CD4-positive, CD25-positive, alpha-beta regulatory T cell (primary cell): ENCODE measurements at regions not wholly inside any gene's neighbourhood (a gene's known extent, or its start where the extent isn't known, plus 50 kb on each side); places are given as distances from the start of the nearest gene placed in this dataset.
"Not testable (repeated sequence)": the region's sequence is repeated elsewhere in the genome, so short reads cannot be mapped to it uniquely, and the experiment has no call there.

ENCODE experiments used
- ATAC-seq, 2 donors: fragments of 150-1000 bp; cut with Tn5 transposase; one replicate each; pipeline ENCODE4 v1.10.0; 2021; ENCODE audit warnings: low read depth in 2 of 2, moderate number of reproducible peaks in 2 of 2, moderate library complexity in 1 of 2
- DNase-seq, 3 donors: peaks; one replicate each; pipeline versions ENCODE4 v3.0.0 to v3.0.0-alpha.2; 2012 to 2022; ENCODE audit warnings: mixed read lengths in 1 of 3
- H3K27ac ChIP-seq: one replicate; pipeline ENCODE4 v1.7.0; 2013; ENCODE audit warnings: mild to moderate bottlenecking, low read length; ENCODE audit not compliant: insufficient read depth, poor library complexity, severe bottlenecking
- H3K27me3 ChIP-seq: one replicate; pipeline ENCODE4 v1.7.0; 2013; ENCODE audit warnings: low read length; ENCODE audit not compliant: control insufficient read depth, insufficient read depth
- H3K36me3 ChIP-seq: one replicate; pipeline ENCODE4 v1.7.0; 2013; ENCODE audit warnings: mild to moderate bottlenecking, low read length, moderate library complexity; ENCODE audit not compliant: control insufficient read depth, insufficient read depth
- H3K4me1 ChIP-seq: 2 replicates; pipeline ENCODE4 v1.7.0; 2013; ENCODE audit warnings: mild to moderate bottlenecking, low read length; ENCODE audit not compliant: insufficient read depth, control insufficient read depth, poor library complexity, severe bottlenecking
- H3K4me3 ChIP-seq: one replicate; pipeline ENCODE4 v1.7.0; 2013; ENCODE audit warnings: low read depth, mild to moderate bottlenecking, low read length, moderate library complexity
- H3K9me3 ChIP-seq, 2 experiments: 1 replicate in 1 of 2; 2 replicates in 1 of 2; pipeline ENCODE4 v1.7.0; 2013; ENCODE audit warnings: low read length in 2 of 2, mild to moderate bottlenecking in 1 of 2, moderate library complexity in 1 of 2; ENCODE audit not compliant: control insufficient read depth in 2 of 2
- H3K27ac Mint-ChIP-seq, 3 donors: one replicate each; pipeline ENCODE4 v1.8.0; 2020 to 2022; ENCODE audit warnings: mild to moderate bottlenecking in 3 of 3, mixed read lengths in 3 of 3, moderate library complexity in 2 of 3
- H3K27me3 Mint-ChIP-seq: one replicate; pipeline ENCODE4 v1.8.0; 2022; ENCODE audit warnings: mild to moderate bottlenecking, mixed read lengths
- H3K36me3 Mint-ChIP-seq: one replicate; pipeline ENCODE4 v1.8.0; 2020; ENCODE audit warnings: mixed read lengths
- H3K4me1 Mint-ChIP-seq, 4 donors: one replicate each; pipeline ENCODE4 v1.8.0; 2020 to 2022; ENCODE audit warnings: mixed read lengths in 4 of 4, mild to moderate bottlenecking in 1 of 4
- H3K4me3 Mint-ChIP-seq, 4 donors: one replicate each; pipeline ENCODE4 v1.8.0; 2020 to 2022; ENCODE audit warnings: mild to moderate bottlenecking in 4 of 4, mixed read lengths in 4 of 4, moderate library complexity in 3 of 4
- H3K9me3 Mint-ChIP-seq, 7 donors: one replicate each; pipeline ENCODE4 v1.8.0; 2020 to 2022; ENCODE audit warnings: mixed read lengths in 7 of 7, mild to moderate bottlenecking in 3 of 7, moderate library complexity in 2 of 7

GRCh38 chrX:130555757-130556156 is 154.0 kb downstream of the RBMX2 start:
- no peaks in the 10 kb centered on the region for H3K36me3 Mint-ChIP-seq
- H3K4me3 ChIP-seq: no peak overlapping the region
- no peaks in the 10 kb centered on the region for H3K9me3 ChIP-seq
- no peaks in the 10 kb centered on the region for H3K36me3 ChIP-seq
- no peak overlapping the region for H3K4me3 Mint-ChIP-seq
- H3K9me3 Mint-ChIP-seq: peaks cover 0 to 1% (median 0%) of the 10 kb centered on the region in 7 donors
- no peaks in the 10 kb centered on the region for H3K27me3 ChIP-seq
- H3K27me3 Mint-ChIP-seq: peaks cover 4% of the 10 kb centered on the region
- H3K27ac ChIP-seq: no peak overlapping the region
- H3K4me1 ChIP-seq: no peaks in the 10 kb centered on the region
- H3K4me1 Mint-ChIP-seq: no peaks in the 10 kb centered on the region
- DNase-seq (no peak), ATAC-seq (no peak)
- H3K27ac Mint-ChIP-seq: no peak overlapping the region

- peaks cover 0 to 1% (median 0%) of the 10 kb centered on the region in 7 donors for H3K9me3 Mint-ChIP-seq
- no peaks in the 10 kb centered on the region for H3K9me3 ChIP-seq
- ATAC-seq: no peak
Measured at GRCh38 chrX:130556951-130557350, 155.2 kb downstream of the RBMX2 start.

GRCh38 chrX:130560544-130560943 is 158.8 kb downstream of the RBMX2 start:
- H3K36me3 ChIP-seq: no peaks in the 10 kb centered on the region
- DNase-seq: no peak
- H3K27me3 ChIP-seq: no peaks in the 10 kb centered on the region
- H3K4me3 ChIP-seq: no peak overlapping the region
- ATAC-seq: no peak
- Mint-ChIP-seq H3K9me3 (peaks cover 0 to 2% (median 1%) of the 10 kb centered on the region in 7 donors), H3K27ac (no peak overlapping the region), H3K27me3 (peaks cover 5% of the 10 kb centered on the region), H3K36me3 (no peaks in the 10 kb centered on the region), H3K4me3 (no peak overlapping the region), H3K4me1 (no peaks in the 10 kb centered on the region)
- no peak overlapping the region for H3K27ac ChIP-seq
- no peaks in the 10 kb centered on the region for H3K9me3 ChIP-seq
- no peaks in the 10 kb centered on the region for H3K4me1 ChIP-seq

More at GRCh38 chrX:130556951-130557350, 155.2 kb downstream of the RBMX2 start:
- DNase-seq: no peak
- Histone ChIP-seq H3K27ac (no peak overlapping the region), H3K27me3 (no peaks in the 10 kb centered on the region), H3K4me3 (no peak overlapping the region), H3K36me3 (no peaks in the 10 kb centered on the region), H3K4me1 (no peaks in the 10 kb centered on the region)
- Mint-ChIP-seq H3K27me3 (peaks cover 4% of the 10 kb centered on the region), H3K27ac (no peak overlapping the region), H3K4me1 (no peaks in the 10 kb centered on the region), H3K4me3 (no peak overlapping the region), H3K36me3 (no peaks in the 10 kb centered on the region)

- no peak overlapping the region for H3K27ac Mint-ChIP-seq
- no peaks in the 10 kb centered on the region for H3K4me1 Mint-ChIP-seq
- Histone ChIP-seq H3K36me3 (no peaks in the 10 kb centered on the region), H3K27me3 (no peaks in the 10 kb centered on the region), H3K4me3 (no peak overlapping the region), H3K9me3 (no peaks in the 10 kb centered on the region), H3K4me1 (no peaks in the 10 kb centered on the region), H3K27ac (no peak overlapping the region)
- H3K27me3 Mint-ChIP-seq: peaks cover 5% of the 10 kb centered on the region
- ATAC-seq (no peak), DNase-seq (no peak)
- no peaks in the 10 kb centered on the region for H3K36me3 Mint-ChIP-seq
- H3K9me3 Mint-ChIP-seq: peaks cover 0 to 2% (median under 1%) of the 10 kb centered on the region in 7 donors
- no peak overlapping the region for H3K4me3 Mint-ChIP-seq
Measured at GRCh38 chrX:130561930-130562329, 160.1 kb downstream of the RBMX2 start.

GRCh38 chrX:130563476-130563875 is 161.7 kb downstream of the RBMX2 start:
- no peaks in the 10 kb centered on the region for H3K4me1 Mint-ChIP-seq
- no peak for ATAC-seq
- peaks cover 0 to 2% (median 0%) of the 10 kb centered on the region in 7 donors for H3K9me3 Mint-ChIP-seq

GRCh38 chrX:130566028-130566683 is 164.4 kb downstream of the RBMX2 start:
- H3K27ac ChIP-seq: no peak overlapping the region
- H3K9me3 ChIP-seq: no peaks in the 10 kb centered on the region
- no peak for ATAC-seq
- H3K9me3 Mint-ChIP-seq: peaks cover 0 to 2% (median 0%) of the 10 kb centered on the region in 7 donors
- H3K36me3 Mint-ChIP-seq: no peaks in the 10 kb centered on the region
- no peak overlapping the region for H3K4me3 Mint-ChIP-seq
- H3K27me3 Mint-ChIP-seq: peaks cover 5% of the 10 kb centered on the region
- no peaks in the 10 kb centered on the region for H3K27me3 ChIP-seq
- no peak overlapping the region for H3K27ac Mint-ChIP-seq
- H3K4me1 ChIP-seq: no peaks in the 10 kb centered on the region
- H3K4me1 Mint-ChIP-seq: no peaks in the 10 kb centered on the region
- no peaks in the 10 kb centered on the region for H3K36me3 ChIP-seq
- H3K4me3 ChIP-seq: no peak overlapping the region
- DNase-seq: no peak

More at GRCh38 chrX:130563476-130563875, 161.7 kb downstream of the RBMX2 start:
- peaks cover 5% of the 10 kb centered on the region for H3K27me3 Mint-ChIP-seq
- H3K36me3 ChIP-seq: no peaks in the 10 kb centered on the region
- no peak overlapping the region for H3K4me3 Mint-ChIP-seq
- no peaks in the 10 kb centered on the region for H3K36me3 Mint-ChIP-seq
- no peak overlapping the region for H3K4me3 ChIP-seq
- no peak overlapping the region for H3K27ac Mint-ChIP-seq
- H3K9me3 ChIP-seq: no peaks in the 10 kb centered on the region
- H3K27me3 ChIP-seq: no peaks in the 10 kb centered on the region
- no peaks in the 10 kb centered on the region for H3K4me1 ChIP-seq
- H3K27ac ChIP-seq: no peak overlapping the region
- no peak for DNase-seq

GRCh38 chrX:130573030-130573429 is 171.2 kb downstream of the RBMX2 start:
- not testable (repeated sequence) for H3K27ac ChIP-seq, H3K4me3 Mint-ChIP-seq, H3K27ac Mint-ChIP-seq, ATAC-seq, H3K27me3 ChIP-seq, H3K4me3 ChIP-seq, H3K9me3 Mint-ChIP-seq, H3K9me3 ChIP-seq, H3K4me1 Mint-ChIP-seq, H3K36me3 Mint-ChIP-seq, DNase-seq, H3K27me3 Mint-ChIP-seq, H3K4me1 ChIP-seq, H3K36me3 ChIP-seq
